Ishikawa (cell line): ENCODE measurements at regions not wholly inside any gene's neighbourhood (a gene's known extent, or its start where the extent isn't known, plus 50 kb on each side); places are given as distances from the start of the nearest gene placed in this dataset.

Experiments used
- CEBPB ChIP-seq: IDR thresholded peaks from 2 replicates; pipeline ENCODE4 v1.6.1; 2012
- CREB1 ChIP-seq: IDR thresholded peaks from 2 replicates; pipeline ENCODE4 v1.6.1; 2012; ENCODE audit warnings: low read depth
- EGR1 ChIP-seq: IDR thresholded peaks from 2 replicates; pipeline ENCODE4 v1.6.1; 2012
- EP300 ChIP-seq: IDR thresholded peaks from 2 replicates; pipeline ENCODE4 v1.6.1; 2012; ENCODE audit warnings: borderline replicate concordance
- FOXM1 ChIP-seq: IDR thresholded peaks from 2 replicates; pipeline ENCODE4 v1.6.1; 2012; ENCODE audit warnings: low read depth, borderline replicate concordance
- NFIC ChIP-seq: IDR thresholded peaks from 2 replicates; pipeline ENCODE4 v1.6.1; 2012
- RAD21 ChIP-seq: IDR thresholded peaks from 2 replicates; pipeline ENCODE4 v1.6.1; 2012; ENCODE audit warnings: low read depth
- TAF1 ChIP-seq: IDR thresholded peaks from 2 replicates; pipeline ENCODE4 v1.6.1; 2012; ENCODE audit warnings: low read depth, mild to moderate bottlenecking
- TCF12 ChIP-seq: IDR thresholded peaks from 2 replicates; pipeline ENCODE4 v1.6.1; 2012; ENCODE audit warnings: low read depth
- TEAD4 ChIP-seq: IDR thresholded peaks from 2 replicates; pipeline ENCODE4 v1.6.1; 2012
- YY1 ChIP-seq: IDR thresholded peaks from 2 replicates; pipeline ENCODE4 v1.6.1; 2012; ENCODE audit warnings: low read depth
- ZBTB7A ChIP-seq: IDR thresholded peaks from 2 replicates; pipeline ENCODE4 v1.6.1; 2012; ENCODE audit warnings: low read depth
- TF ChIP-seq, protein P1 (sequence below): IDR thresholded peaks from 2 replicates; pipeline ENCODE4 v1.6.1; 2012
- TF ChIP-seq, protein P2 (sequence below): IDR thresholded peaks from 2 replicates; pipeline ENCODE4 v1.6.1; 2012
- TF ChIP-seq, protein P3 (sequence below): IDR thresholded peaks from 2 replicates; pipeline ENCODE4 v1.6.1; 2012; ENCODE audit warnings: low read depth, mild to moderate bottlenecking

DNA sequence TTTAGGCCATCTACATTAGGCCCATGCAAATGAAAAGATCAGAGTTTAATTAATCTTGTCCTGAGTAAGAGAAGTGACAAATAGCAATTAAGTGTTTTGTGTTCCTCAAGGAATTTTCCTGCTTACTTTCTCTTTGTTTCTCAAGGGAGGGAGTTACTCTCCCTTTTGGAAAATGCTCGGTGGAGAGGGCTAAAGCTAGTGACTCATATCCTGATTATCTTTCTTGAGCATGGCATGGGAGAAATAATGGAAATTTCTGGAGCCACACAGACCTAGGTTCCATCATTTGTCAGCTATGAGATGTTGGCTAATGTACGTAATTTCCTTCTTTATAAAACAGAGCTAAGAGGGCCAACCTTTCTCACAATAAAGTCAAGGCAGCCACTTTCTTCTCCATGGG, 177.1 kb downstream of the ETAA1 start:
- TF ChIP-seq, protein P1, sequence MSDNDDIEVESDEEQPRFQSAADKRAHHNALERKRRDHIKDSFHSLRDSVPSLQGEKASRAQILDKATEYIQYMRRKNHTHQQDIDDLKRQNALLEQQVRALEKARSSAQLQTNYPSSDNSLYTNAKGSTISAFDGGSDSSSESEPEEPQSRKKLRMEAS, result no peak
- TF ChIP-seq FOXM1 (no peak), ZBTB7A (no peak), NFIC (no peak), YY1 (no peak), RAD21 (no peak), TCF12 (no peak), CEBPB (no peak), EGR1 (no peak), CREB1 (no peak), TAF1 (no peak)

DNA sequence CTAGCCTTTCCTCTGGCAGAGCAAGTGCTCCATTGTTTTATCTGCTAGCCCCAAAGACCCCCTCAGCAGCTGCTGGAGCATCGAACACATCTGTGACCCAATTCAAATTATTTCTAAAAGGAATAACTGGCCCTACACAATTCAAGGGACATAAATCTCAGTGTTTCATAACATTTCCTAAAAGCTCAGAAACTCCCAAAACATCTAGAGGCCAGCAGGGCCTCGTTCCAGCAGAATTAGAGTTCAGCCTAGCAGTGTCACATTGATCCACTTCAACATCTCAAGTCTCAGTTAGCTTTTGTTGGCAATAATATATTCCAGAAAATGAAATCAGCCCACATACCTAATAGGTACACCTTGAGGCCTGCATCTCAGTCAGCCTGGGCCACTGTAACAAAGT, 179.1 kb downstream of the ETAA1 start:
- TF ChIP-seq, protein P2, sequence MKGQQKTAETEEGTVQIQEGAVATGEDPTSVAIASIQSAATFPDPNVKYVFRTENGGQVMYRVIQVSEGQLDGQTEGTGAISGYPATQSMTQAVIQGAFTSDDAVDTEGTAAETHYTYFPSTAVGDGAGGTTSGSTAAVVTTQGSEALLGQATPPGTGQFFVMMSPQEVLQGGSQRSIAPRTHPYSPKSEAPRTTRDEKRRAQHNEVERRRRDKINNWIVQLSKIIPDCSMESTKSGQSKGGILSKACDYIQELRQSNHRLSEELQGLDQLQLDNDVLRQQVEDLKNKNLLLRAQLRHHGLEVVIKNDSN, result no peak
- no peak for TF ChIP-seq FOXM1
- TF ChIP-seq ZBTB7A, result no peak
- TF ChIP-seq TAF1, result no peak
- no peak for TF ChIP-seq CREB1
- TF ChIP-seq, protein P1, result no peak
- no peak for TF ChIP-seq EGR1
- no peak for TF ChIP-seq CEBPB
- TF ChIP-seq, protein P3, sequence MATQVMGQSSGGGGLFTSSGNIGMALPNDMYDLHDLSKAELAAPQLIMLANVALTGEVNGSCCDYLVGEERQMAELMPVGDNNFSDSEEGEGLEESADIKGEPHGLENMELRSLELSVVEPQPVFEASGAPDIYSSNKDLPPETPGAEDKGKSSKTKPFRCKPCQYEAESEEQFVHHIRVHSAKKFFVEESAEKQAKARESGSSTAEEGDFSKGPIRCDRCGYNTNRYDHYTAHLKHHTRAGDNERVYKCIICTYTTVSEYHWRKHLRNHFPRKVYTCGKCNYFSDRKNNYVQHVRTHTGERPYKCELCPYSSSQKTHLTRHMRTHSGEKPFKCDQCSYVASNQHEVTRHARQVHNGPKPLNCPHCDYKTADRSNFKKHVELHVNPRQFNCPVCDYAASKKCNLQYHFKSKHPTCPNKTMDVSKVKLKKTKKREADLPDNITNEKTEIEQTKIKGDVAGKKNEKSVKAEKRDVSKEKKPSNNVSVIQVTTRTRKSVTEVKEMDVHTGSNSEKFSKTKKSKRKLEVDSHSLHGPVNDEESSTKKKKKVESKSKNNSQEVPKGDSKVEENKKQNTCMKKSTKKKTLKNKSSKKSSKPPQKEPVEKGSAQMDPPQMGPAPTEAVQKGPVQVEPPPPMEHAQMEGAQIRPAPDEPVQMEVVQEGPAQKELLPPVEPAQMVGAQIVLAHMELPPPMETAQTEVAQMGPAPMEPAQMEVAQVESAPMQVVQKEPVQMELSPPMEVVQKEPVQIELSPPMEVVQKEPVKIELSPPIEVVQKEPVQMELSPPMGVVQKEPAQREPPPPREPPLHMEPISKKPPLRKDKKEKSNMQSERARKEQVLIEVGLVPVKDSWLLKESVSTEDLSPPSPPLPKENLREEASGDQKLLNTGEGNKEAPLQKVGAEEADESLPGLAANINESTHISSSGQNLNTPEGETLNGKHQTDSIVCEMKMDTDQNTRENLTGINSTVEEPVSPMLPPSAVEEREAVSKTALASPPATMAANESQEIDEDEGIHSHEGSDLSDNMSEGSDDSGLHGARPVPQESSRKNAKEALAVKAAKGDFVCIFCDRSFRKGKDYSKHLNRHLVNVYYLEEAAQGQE, result no peak
- no peak for TF ChIP-seq YY1
- TF ChIP-seq TEAD4, result no peak

DNA sequence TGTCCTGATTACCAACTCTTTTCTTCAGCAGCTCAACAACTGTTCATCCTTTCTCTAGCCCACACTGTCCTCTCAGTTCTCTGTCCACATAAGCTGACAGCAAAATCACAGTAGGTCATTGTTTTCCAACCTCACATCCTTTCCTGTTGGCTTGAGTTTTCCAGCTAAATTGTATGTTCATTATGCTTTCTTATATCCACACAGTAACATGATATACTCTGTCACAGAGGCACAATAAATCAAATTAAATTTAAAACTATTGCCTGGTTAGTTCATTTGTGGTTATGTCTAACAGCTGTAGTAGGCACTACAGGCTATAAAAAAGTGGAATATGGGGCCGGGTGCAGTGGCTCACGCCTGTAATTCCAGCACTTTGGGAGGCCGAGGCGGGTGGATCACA, 179.9 kb downstream of the ETAA1 start:
- TF ChIP-seq YY1, result no peak
- TF ChIP-seq TCF12, result no peak
- no peak for TF ChIP-seq CREB1
- TF ChIP-seq, protein P1, result no peak
- no peak for TF ChIP-seq FOXM1
- no peak for TF ChIP-seq TAF1
- no peak for TF ChIP-seq EGR1
- TF ChIP-seq, protein P2, result no peak

DNA sequence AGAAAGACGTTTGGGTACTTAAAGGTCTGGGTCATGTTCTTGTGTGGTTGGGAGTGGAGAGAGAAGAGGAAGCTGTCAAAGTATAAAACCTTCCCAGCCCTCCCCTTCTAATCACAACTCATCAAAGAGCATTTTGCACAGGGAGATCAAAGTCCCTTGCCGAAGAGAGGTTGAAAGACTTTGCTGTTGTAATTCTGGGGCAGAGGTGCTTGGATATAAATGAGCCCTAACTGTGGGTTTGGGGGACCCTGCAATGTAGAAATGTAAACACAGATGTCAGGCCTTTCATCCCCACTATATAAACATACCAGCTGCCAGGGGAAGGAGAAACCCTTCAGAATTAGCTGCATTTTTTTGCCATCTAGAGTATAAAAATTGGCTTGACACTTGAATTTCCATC, 182.1 kb downstream of the ETAA1 start:
- no peak for TF ChIP-seq TCF12
- TF ChIP-seq ZBTB7A, result no peak
- no peak for TF ChIP-seq TEAD4
- TF ChIP-seq RAD21, result no peak
- TF ChIP-seq CEBPB, result no peak
- TF ChIP-seq EGR1, result no peak
- no peak for TF ChIP-seq TAF1
- TF ChIP-seq CREB1, result no peak
- TF ChIP-seq, protein P3, result no peak
- no peak for TF ChIP-seq EP300
- no peak for TF ChIP-seq YY1
- TF ChIP-seq NFIC, result no peak
- TF ChIP-seq FOXM1, result no peak
- TF ChIP-seq, protein P2, result no peak
- TF ChIP-seq, protein P1, result no peak

DNA sequence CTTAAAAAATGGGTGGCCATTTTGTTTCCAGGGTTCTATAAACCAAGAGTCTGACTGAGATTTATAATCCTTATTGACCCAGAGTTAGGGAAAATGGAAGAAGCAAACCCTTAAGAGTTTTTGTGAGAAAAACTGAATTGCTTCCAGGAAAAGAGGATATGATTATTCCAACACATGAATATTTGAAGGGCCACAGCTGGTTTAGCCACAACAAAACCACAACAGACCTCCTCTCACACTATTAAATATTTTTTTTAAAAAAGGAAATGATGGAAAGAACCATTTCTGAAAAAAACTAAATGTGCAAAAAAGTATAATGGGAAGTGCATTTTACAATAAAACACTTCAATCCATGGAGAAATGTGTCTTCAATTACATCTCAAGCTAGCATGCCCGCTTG, 182.7 kb downstream of the ETAA1 start:
- TF ChIP-seq, protein P2, result no peak
- TF ChIP-seq ZBTB7A (no peak), RAD21 (no peak), FOXM1 (no peak), CREB1 (no peak), EP300 (no peak), NFIC (no peak), TAF1 (no peak), CEBPB (no peak), EGR1 (no peak), YY1 (no peak), TEAD4 (no peak), TCF12 (no peak)
- TF ChIP-seq, protein P1, result no peak
- TF ChIP-seq, protein P3, result no peak
